Stimulated activated memory B cell treated with anti-CD40 and anti-IgM and Interleukin-4, amounts not matched to agents 10 μg/mL and 1 μg/mL and 100 μg/mL, for 72 hours (primary cell): ENCODE measurements at regions not wholly inside any gene's neighbourhood (a gene's known extent, or its start where the extent isn't known, plus 50 kb on each side); places are given as distances from the start of the nearest gene placed in this dataset.
"Not testable (repeated sequence)": the region's sequence is repeated elsewhere in the genome, so short reads cannot be mapped to it uniquely, and the experiment has no call there.

Experiments
- ATAC-seq: fragments of 150-1000 bp; cut with Tn5 transposase; 2 replicates; pipeline ENCODE4 v1.10.0; 2021
- H3K27ac Mint-ChIP-seq: one replicate; pipeline ENCODE4 v1.8.0; 2022; ENCODE audit warnings: mild to moderate bottlenecking, mixed read lengths
- H3K27me3 Mint-ChIP-seq: one replicate; pipeline ENCODE4 v1.8.0; 2022; ENCODE audit warnings: mixed read lengths
- H3K36me3 Mint-ChIP-seq: one replicate; pipeline ENCODE4 v1.8.0; 2022; ENCODE audit warnings: mixed read lengths
- H3K4me1 Mint-ChIP-seq: one replicate; pipeline ENCODE4 v1.8.0; 2022; ENCODE audit warnings: mixed read lengths
- H3K4me3 Mint-ChIP-seq: one replicate; pipeline ENCODE4 v1.8.0; 2022; ENCODE audit warnings: mild to moderate bottlenecking, moderate library complexity, mixed read lengths
- H3K9me3 Mint-ChIP-seq: one replicate; pipeline ENCODE4 v1.8.0; 2022; ENCODE audit warnings: mixed read lengths

- no peak for ATAC-seq
- Mint-ChIP-seq H3K27ac (no peak overlapping the region), H3K4me1 (no peaks in the 10 kb centered on the region), H3K27me3 (no peaks in the 10 kb centered on the region), H3K36me3 (no peaks in the 10 kb centered on the region), H3K9me3 (peaks cover 4% of the 10 kb centered on the region), H3K4me3 (no peak overlapping the region)
Observed at GRCh38 chr3:110995461-110996231, 76.0 kb upstream of the NECTIN3 start.

GRCh38 chr3:110998766-110999165, 72.8 kb upstream of the NECTIN3 start:
- not testable (repeated sequence) for H3K4me1 Mint-ChIP-seq, H3K36me3 Mint-ChIP-seq, ATAC-seq, H3K27ac Mint-ChIP-seq, H3K4me3 Mint-ChIP-seq, H3K27me3 Mint-ChIP-seq, H3K9me3 Mint-ChIP-seq

GRCh38 chr3:111006485-111006884, 65.1 kb upstream of the NECTIN3 start:
- not testable (repeated sequence) for ATAC-seq

GRCh38 chr3:111012388-111013248, 59.0 kb upstream of the NECTIN3 start:
- H3K27ac Mint-ChIP-seq, result no peak overlapping the region
- H3K4me3 Mint-ChIP-seq, result no peak overlapping the region
- no peaks in the 10 kb centered on the region for H3K36me3 Mint-ChIP-seq
- H3K9me3 Mint-ChIP-seq, result no peaks in the 10 kb centered on the region
- H3K27me3 Mint-ChIP-seq, result no peaks in the 10 kb centered on the region
- peak; percentile 54 for ATAC-seq
- no peaks in the 10 kb centered on the region for H3K4me1 Mint-ChIP-seq

More at GRCh38 chr3:111006485-111006884, 65.1 kb upstream of the NECTIN3 start:
- H3K27ac Mint-ChIP-seq, H3K4me3 Mint-ChIP-seq, H3K4me1 Mint-ChIP-seq, H3K9me3 Mint-ChIP-seq, H3K27me3 Mint-ChIP-seq, H3K36me3 Mint-ChIP-seq: not testable (repeated sequence)
